Stomach (tissue), 4 donors: ENCODE measurements at regions not wholly inside any gene's neighbourhood (a gene's known extent, or its start where the extent isn't known, plus 50 kb on each side); places are given as distances from the start of the nearest gene placed in this dataset.

ENCODE experiments used
- CTCF ChIP-seq, 7 experiments: fragments of 450-650 bp in 4 of 7; fragments of 200-600 bp in 3 of 7; sonication (generic) in 3 of 7; IDR thresholded peaks; one replicate each; pipeline ENCODE4 v1.5.1; 2016 to 2019; ENCODE audit warnings: antibody characterized with exemption in 7 of 7, control low read depth in 2 of 7, mild to moderate bottlenecking in 1 of 7
- POLR2AphosphoS5 ChIP-seq, 3 donors: sonication (generic); formaldehyde crosslinking; IDR thresholded peaks; one replicate each; pipeline ENCODE4 v1.6.1; 2016; ENCODE audit warnings: antibody characterized with exemption in 3 of 3

DNA sequence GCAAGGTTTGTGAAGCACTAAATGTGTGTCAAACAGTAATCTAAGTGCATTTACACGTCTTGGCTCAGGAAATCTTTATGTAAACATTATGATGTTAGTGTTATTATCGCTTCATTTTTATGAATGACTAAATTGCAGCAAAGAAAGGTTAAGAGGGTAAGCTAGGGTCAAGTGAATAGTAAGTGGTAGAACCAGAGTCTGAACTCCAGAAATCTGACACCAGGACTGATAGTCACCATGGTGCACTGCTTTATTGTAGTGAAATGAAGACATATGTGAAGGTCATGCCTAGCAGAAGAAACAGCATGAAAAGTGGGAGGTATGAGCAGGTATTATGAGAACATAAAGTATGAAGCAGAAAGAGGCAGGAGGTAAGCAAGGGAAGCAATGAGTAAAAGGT lies 368.7 kb upstream of the TENM4 start:
- TF ChIP-seq CTCF (IDR thresholded peaks at IDR 0.05) (no peak), POLR2AphosphoS5 (IDR thresholded peaks at IDR 0.05) (no peak)
